Gastrocnemius medialis (tissue), 4 donors: ENCODE measurements at regions not wholly inside any gene's neighbourhood (a gene's known extent, or its start where the extent isn't known, plus 50 kb on each side); places are given as distances from the start of the nearest gene placed in this dataset.

Experiments
- CTCF ChIP-seq, 5 experiments: fragments of 450-650 bp in 3 of 5; fragments of 200-600 bp in 2 of 5; sonication (generic) in 2 of 5; IDR thresholded peaks in 4 of 5; conservative IDR thresholded peaks in 1 of 5; 1 replicate in 4 of 5; 2 replicates in 1 of 5; pipeline ENCODE4 v1.5.1; 2016 to 2019; ENCODE audit warnings: antibody characterized with exemption in 5 of 5, mild to moderate bottlenecking in 3 of 5, moderate library complexity in 3 of 5
- POLR2A ChIP-seq, 2 donors: fragments of 450-650 bp; IDR thresholded peaks; one replicate each; pipeline ENCODE4 v1.6.1; 2017; ENCODE audit warnings: antibody characterized with exemption in 2 of 2, mild to moderate bottlenecking in 2 of 2, moderate library complexity in 2 of 2

GRCh38 chr4:57832083-57832482 is 721.9 kb upstream of the IGFBP7 start:
- no peak for TF ChIP-seq CTCF (IDR thresholded peaks at IDR 0.05 in 4 of 5, conservative IDR thresholded peaks at IDR 0.05 in 1 of 5)
- TF ChIP-seq POLR2A (IDR thresholded peaks at IDR 0.05): no peak
